NB4 (cell line): ENCODE measurements at regions not wholly inside any gene's neighbourhood (a gene's known extent, or its start where the extent isn't known, plus 50 kb on each side); places are given as distances from the start of the nearest gene placed in this dataset.

ENCODE experiments used
- CTCF ChIP-seq: IDR thresholded peaks from one replicate; pipeline ENCODE4 v1.5.1; 2012; ENCODE audit warnings: low read depth, low read length
- MAX ChIP-seq: IDR thresholded peaks from 2 replicates; pipeline ENCODE4 v1.6.1; 2011; ENCODE audit warnings: low read depth, low read length

- TF ChIP-seq CTCF, result no peak
- no peak for TF ChIP-seq MAX
These were observed 979.7 kb downstream of the TBC1D32 start for GRCh38 chr6:120354452-120355098.
